ENCODE measurements at regions not wholly inside any gene's neighbourhood (a gene's known extent, or its start where the extent isn't known, plus 50 kb on each side); places are given as distances from the start of the nearest gene placed in this dataset.
A peak's percentile ranks its signal among the peaks of the same experiment; 100 is the strongest.

DNA sequence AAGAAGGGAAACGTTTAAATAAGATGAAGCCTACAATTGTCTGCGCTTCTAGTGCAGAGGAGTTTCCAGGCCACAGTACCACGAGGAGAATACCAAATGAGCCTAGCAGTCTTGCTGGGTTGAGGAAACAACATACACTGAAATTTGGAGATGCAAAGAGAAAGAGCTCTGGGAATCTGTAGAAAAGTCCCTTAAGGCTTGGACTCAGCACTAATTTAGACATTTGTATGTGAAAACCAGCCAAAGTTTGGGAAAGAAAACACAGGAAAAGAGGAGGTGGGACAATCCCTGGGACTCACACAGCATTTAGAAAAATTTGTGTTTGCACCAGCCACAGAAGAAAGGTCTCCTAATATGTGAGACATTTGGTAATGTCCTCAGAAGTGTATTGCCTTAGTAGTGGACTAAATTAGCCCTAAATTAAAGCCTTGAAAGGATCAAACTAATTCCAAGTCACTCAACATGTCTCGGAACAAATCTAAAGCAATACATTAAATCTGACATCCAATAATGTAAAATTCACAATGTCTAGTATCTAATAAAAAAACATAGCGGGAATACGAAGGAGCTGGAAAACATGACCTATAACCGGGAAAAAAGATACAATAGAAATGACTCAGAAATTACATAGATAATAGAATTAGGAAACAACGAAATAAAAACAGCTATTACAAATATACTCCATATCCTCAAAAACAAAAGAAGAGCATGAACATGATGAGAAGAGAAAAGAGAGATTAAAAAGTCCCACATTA, 187.1 kb upstream of the NAMPT start:
- Mint-ChIP-seq H3K4me1 (ENCODE audit: low read depth) (peaks cover 13% of the 10 kb centered on the region), H3K27ac (no peak overlapping the region), H3K36me3 (ENCODE audit: low read depth) (no peaks in the 10 kb centered on the region), H3K27me3 (ENCODE audit: low read depth) (peaks cover 5% of the 10 kb centered on the region), H3K9me3 (peaks cover 4% of the 10 kb centered on the region), H3K4me3 (ENCODE audit: low read depth) (no peak overlapping the region)
- DNase-seq (ENCODE audit: low spot score), result no peak
- intact Hi-C loops (cut with micrococcal nuclease), result no loop called here

DNA sequence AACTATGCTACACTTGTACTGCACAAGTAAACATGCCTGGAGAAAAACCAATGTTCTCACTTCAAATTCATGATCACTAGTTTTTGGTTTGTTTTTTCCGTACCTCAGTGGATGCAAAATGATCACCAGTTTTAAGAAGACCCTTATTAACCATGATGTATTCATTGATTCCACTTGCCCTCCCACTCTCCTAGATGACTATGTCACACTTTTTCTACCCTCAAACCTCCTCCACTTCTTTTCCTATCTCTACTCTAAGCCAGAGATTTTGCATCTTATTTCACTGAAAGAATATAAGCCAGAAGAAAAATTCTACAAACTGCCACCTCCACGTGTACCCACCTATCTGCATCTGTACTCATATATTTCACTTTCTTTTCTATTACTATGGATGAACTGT, 186.2 kb upstream of the NAMPT start:
- peaks cover 13% of the 10 kb centered on the region for H3K4me1 Mint-ChIP-seq (ENCODE audit: low read depth)
- peaks cover 5% of the 10 kb centered on the region for H3K27me3 Mint-ChIP-seq (ENCODE audit: low read depth)
- H3K27ac Mint-ChIP-seq, result peak overlapping the region; percentile 29
- H3K9me3 Mint-ChIP-seq, result peaks cover 4% of the 10 kb centered on the region
- no peaks in the 10 kb centered on the region for H3K36me3 Mint-ChIP-seq (ENCODE audit: low read depth)
- DNase-seq (ENCODE audit: low spot score), result no peak
- intact Hi-C loops (cut with micrococcal nuclease), result no loop called here
- H3K4me3 Mint-ChIP-seq (ENCODE audit: low read depth), result no peak overlapping the region

DNA sequence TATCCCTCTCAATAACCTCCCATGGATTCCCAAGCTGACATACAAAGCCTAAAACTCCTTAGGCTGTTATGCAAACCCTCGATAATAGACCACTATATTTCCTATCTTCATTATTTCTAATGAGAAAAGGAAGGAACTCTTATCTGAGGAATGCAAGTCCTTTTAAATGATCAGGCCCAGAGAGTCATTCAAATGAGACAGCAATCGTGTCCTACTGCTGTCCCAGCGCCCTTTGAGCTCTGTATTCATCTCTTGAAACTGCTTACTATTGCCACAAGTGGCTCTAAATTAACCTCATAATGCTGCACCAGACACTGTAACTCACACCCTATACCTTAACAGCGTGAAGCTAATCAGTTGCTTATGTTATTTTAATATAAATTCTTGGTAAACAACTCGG, 182.1 kb upstream of the NAMPT start:
- Mint-ChIP-seq H3K4me1 (ENCODE audit: low read depth) (peaks cover 24% of the 10 kb centered on the region), H3K4me3 (ENCODE audit: low read depth) (no peak overlapping the region), H3K27ac (no peak overlapping the region), H3K27me3 (ENCODE audit: low read depth) (no peaks in the 10 kb centered on the region), H3K36me3 (ENCODE audit: low read depth) (no peaks in the 10 kb centered on the region), H3K9me3 (no peaks in the 10 kb centered on the region)
- no peak for DNase-seq (ENCODE audit: low spot score)
- intact Hi-C loops (cut with micrococcal nuclease), result no loop called here

DNA sequence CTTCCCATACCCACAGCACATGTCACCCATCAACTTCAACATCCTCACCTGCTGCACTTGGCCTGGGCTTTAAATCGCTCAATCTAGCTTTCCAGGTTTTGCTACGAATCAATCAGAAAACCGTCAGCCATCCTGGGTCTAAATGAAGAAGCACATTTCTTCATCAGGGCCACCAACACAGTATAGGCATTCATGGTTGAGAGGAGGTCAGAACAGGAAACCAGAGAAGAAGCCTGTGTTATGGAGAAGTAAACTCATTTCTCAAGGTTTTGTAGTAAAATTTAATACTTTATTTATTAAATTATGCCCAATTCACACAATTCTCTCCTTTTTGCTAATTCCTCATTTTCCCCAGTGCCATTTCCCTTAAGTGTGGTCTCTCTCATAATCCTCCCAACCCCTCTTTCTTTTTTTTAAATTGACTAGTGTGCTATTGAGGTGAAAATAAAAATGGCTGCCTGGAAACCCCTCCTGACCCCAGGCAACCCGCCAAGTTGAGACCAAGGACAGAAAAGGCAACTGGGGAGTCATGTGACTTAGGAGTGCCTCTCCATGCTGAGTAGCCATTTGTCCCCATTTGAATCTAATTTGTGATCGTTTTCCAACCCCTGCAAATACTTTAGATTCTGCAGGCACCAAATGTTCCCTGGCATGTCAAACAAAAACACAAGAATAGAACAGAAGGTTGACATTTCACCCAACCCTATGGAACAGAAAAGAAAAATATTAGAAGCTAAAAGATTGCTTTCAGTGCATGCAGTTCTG, 181.1 kb upstream of the NAMPT start:
- intact Hi-C loops (cut with micrococcal nuclease), result no loop called here
- Mint-ChIP-seq H3K27ac (no peak overlapping the region), H3K4me1 (ENCODE audit: low read depth) (peaks cover 20% of the 10 kb centered on the region), H3K9me3 (no peaks in the 10 kb centered on the region), H3K27me3 (ENCODE audit: low read depth) (no peaks in the 10 kb centered on the region), H3K4me3 (ENCODE audit: low read depth) (no peak overlapping the region), H3K36me3 (ENCODE audit: low read depth) (no peaks in the 10 kb centered on the region)
- no peak for DNase-seq (ENCODE audit: low spot score)

DNA sequence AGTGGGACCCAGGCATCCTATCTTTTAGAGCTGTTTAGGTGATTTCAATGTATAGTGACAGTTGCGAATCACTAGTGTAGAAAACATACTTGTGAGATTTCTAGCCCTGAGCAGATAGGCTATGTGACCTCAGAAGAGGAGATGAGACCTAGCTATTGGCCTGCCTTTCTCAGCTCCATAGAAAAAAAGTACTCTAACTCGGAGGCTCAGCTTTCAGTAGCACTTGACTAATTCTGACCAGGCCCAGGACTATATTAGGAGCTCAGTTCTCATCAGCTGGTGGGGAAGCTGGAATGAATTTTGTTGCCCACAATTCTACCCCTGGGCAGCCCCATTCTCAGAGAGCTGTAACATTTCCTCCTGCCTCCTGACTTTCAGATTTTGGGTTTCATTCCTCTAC, 179.9 kb upstream of the NAMPT start:
- intact Hi-C loops (cut with micrococcal nuclease), result loop anchor here (5.0 kb wide), 1 partner anchor 207 kb away; no protein-coding TSS in a partner anchor
- peaks cover 20% of the 10 kb centered on the region for H3K4me1 Mint-ChIP-seq (ENCODE audit: low read depth)
- no peak overlapping the region for H3K4me3 Mint-ChIP-seq (ENCODE audit: low read depth)
- no peaks in the 10 kb centered on the region for H3K27me3 Mint-ChIP-seq (ENCODE audit: low read depth)
- H3K27ac Mint-ChIP-seq, result no peak overlapping the region
- DNase-seq (ENCODE audit: low spot score), result no peak
- no peaks in the 10 kb centered on the region for H3K36me3 Mint-ChIP-seq (ENCODE audit: low read depth)
- peaks cover 3% of the 10 kb centered on the region for H3K9me3 Mint-ChIP-seq

DNA sequence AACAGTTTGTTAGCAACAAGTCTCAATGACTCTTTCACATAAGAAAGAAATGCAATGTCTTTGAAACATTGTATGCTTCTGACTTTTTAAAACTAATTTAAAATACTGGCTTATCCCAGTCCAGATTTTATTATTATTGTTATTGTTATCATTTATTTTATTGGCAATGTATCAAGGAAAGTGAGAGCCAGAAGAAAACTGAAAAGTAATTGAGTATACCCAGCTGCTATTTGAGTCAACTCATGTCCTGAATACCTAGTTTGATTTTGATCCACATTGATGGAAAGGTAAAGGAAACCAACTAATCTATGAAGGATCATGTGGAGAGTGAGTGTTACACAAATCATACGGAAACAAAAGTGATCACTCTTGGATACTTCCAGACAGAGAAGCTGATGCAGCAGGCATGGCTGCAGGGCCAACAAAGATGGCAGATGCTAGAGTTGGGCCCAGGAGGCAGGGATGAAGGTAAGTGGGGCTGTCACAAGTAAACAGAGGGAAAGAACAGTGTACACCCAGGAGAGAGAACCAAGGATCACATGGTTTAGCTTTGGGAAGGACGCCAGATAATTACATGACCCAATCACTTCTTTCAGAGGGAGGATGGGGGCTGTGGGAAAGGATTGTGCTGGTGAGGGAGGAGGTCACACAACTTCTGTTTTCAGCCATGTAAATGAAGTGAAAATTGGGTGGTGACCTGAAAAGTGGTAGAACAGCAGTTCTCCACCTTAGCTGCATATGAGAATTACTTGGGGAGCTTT, 179.2 kb upstream of the NAMPT start:
- DNase-seq (ENCODE audit: low spot score), result no peak
- intact Hi-C loops (cut with micrococcal nuclease), result loop anchor here (2.0 to 5.0 kb wide), 2 partner anchors 39 to 207 kb away; no protein-coding TSS in a partner anchor
- no peaks in the 10 kb centered on the region for H3K27me3 Mint-ChIP-seq (ENCODE audit: low read depth)
- peaks cover 17% of the 10 kb centered on the region for H3K4me1 Mint-ChIP-seq (ENCODE audit: low read depth)
- no peak overlapping the region for H3K27ac Mint-ChIP-seq
- H3K4me3 Mint-ChIP-seq (ENCODE audit: low read depth), result no peak overlapping the region
- peaks cover 5% of the 10 kb centered on the region for H3K9me3 Mint-ChIP-seq
- no peaks in the 10 kb centered on the region for H3K36me3 Mint-ChIP-seq (ENCODE audit: low read depth)

DNA sequence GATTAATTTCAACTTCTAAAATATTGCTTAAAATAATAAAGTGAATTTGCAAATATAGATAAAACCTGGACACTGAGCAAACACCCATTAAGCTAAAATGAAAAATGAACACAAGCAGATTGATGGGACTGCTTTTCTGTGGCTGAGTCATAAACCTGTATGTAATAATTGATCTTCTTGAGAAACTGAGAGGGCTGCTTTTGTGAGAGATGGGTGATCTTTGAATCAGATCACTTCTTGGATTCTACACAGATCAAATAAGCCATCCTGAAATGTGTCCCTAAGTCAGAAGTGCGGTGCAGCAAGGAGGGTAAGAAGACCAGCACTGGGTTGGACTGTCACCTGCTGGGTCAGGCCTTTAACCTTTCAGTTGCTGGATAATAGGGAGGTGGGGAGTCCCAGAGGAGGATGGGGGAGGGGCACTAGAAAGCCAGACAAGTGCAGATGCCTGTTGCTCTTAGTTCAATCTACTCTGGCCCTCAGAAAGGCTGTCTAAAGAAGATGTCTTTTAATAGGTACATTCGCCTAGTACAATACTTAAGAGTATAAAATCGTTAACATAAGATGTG, 178.2 kb upstream of the NAMPT start:
- peaks cover 15% of the 10 kb centered on the region for H3K9me3 Mint-ChIP-seq
- H3K36me3 Mint-ChIP-seq (ENCODE audit: low read depth), result no peaks in the 10 kb centered on the region
- H3K27ac Mint-ChIP-seq, result no peak overlapping the region
- intact Hi-C loops (cut with micrococcal nuclease), result loop anchor here (1.0 to 5.0 kb wide), 6 partner anchors 38 to 287 kb away; no protein-coding TSS in a partner anchor
- no peak overlapping the region for H3K4me3 Mint-ChIP-seq (ENCODE audit: low read depth)
- no peaks in the 10 kb centered on the region for H3K27me3 Mint-ChIP-seq (ENCODE audit: low read depth)
- DNase-seq (ENCODE audit: low spot score), result no peak
- peaks cover 16% of the 10 kb centered on the region for H3K4me1 Mint-ChIP-seq (ENCODE audit: low read depth)

DNA sequence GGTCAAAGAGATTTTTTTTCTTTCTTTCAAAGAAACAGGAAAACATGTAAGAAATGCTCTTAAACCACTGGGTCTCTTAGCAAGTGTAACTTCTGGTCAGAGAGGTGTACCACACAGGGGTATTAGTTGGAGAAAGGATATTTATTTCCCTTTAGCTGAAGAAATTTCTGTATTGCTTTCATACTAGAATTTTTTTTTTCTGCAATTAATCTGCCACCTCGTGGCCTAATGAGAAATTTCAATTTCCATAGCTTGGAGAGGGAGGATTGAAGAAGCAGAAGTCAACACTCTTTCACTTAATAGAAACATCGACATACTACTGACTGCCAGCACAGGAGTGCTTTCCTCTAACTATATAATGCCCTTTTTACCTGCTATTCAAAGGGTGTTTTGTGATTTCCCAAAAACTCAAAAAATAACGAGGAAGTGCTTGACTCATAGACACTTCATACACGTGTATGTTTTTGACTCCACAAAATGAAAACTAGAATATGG, 177.6 kb upstream of the NAMPT start:
- no peak overlapping the region for H3K4me3 Mint-ChIP-seq (ENCODE audit: low read depth)
- no peaks in the 10 kb centered on the region for H3K27me3 Mint-ChIP-seq (ENCODE audit: low read depth)
- DNase-seq (ENCODE audit: low spot score), result no peak
- no peaks in the 10 kb centered on the region for H3K36me3 Mint-ChIP-seq (ENCODE audit: low read depth)
- peaks cover 17% of the 10 kb centered on the region for H3K9me3 Mint-ChIP-seq
- intact Hi-C loops (cut with micrococcal nuclease), result loop anchor here (1.0 to 5.0 kb wide), 6 partner anchors 38 to 286 kb away; no protein-coding TSS in a partner anchor
- H3K27ac Mint-ChIP-seq, result no peak overlapping the region
- peaks cover 16% of the 10 kb centered on the region for H3K4me1 Mint-ChIP-seq (ENCODE audit: low read depth)

DNA sequence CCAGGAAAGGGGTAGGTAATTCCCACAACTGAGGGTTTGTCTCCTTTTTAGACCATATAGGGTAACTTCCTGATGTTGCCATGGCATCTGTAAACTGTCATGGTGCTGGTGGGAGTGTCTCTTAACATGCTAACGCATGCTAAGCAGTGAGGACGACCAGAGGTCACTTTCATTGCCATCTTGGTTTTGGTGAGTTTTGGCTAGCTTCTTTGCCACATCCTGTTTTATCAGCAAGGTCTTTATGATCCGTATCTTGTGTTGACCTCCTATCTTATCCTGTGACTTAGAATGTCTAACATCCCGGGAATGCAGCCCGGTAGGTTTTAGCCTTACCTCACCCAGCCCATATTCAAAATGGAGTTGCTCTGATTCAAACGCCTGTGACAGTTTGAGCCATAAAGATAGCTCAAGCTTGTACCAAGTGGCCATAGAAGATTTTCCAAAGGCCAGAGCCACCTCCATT, 176.0 kb upstream of the NAMPT start:
- peaks cover 24% of the 10 kb centered on the region for H3K9me3 Mint-ChIP-seq
- intact Hi-C loops (cut with micrococcal nuclease), result loop anchor here (5.0 kb wide), 1 partner anchor 204 kb away; no protein-coding TSS in a partner anchor
- H3K4me3 Mint-ChIP-seq (ENCODE audit: low read depth), result no peak overlapping the region
- DNase-seq (ENCODE audit: low spot score), result no peak
- no peaks in the 10 kb centered on the region for H3K36me3 Mint-ChIP-seq (ENCODE audit: low read depth)
- peaks cover 16% of the 10 kb centered on the region for H3K4me1 Mint-ChIP-seq (ENCODE audit: low read depth)
- H3K27ac Mint-ChIP-seq, result no peak overlapping the region
- no peaks in the 10 kb centered on the region for H3K27me3 Mint-ChIP-seq (ENCODE audit: low read depth)

DNA sequence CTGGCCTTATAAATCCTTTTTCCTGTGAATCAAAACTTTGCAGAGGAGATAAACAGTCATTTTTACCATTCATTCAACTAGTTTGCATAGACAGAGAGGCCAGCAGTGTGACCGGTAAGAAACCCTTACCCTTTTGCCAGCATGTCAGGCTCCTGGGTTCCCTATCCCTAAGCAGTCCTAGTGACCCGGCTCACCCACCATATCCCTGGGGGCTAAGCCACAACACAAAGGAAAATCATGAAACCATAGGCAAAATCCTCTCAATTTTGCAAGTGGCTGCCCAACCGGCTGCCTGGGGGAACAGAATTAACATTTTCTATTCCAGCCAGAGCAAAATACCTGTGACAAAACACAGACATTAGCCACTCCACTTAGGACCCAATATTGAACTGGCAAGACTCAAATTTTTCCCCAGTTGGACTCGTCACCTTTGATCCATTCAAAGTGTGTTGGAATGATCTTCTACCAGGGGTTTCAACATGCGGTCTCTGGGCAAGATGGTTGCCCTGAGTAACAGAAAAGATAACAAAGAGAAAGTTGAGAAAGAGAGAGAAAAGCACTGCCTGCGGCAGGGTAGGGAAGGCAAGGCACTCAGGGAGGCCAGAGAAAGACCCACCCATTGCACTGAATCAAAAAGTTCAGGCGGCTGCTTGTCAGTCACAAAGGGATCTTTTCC, 174.8 kb upstream of the NAMPT start:
- DNase-seq (ENCODE audit: low spot score), result no peak
- Mint-ChIP-seq H3K4me3 (ENCODE audit: low read depth) (no peak overlapping the region), H3K27me3 (ENCODE audit: low read depth) (no peaks in the 10 kb centered on the region), H3K36me3 (ENCODE audit: low read depth) (no peaks in the 10 kb centered on the region), H3K4me1 (ENCODE audit: low read depth) (peaks cover 16% of the 10 kb centered on the region), H3K27ac (no peak overlapping the region), H3K9me3 (peaks cover 25% of the 10 kb centered on the region)
- intact Hi-C loops (cut with micrococcal nuclease), result loop anchor here (5.0 kb wide), 1 partner anchor 202 kb away; no protein-coding TSS in a partner anchor

DNA sequence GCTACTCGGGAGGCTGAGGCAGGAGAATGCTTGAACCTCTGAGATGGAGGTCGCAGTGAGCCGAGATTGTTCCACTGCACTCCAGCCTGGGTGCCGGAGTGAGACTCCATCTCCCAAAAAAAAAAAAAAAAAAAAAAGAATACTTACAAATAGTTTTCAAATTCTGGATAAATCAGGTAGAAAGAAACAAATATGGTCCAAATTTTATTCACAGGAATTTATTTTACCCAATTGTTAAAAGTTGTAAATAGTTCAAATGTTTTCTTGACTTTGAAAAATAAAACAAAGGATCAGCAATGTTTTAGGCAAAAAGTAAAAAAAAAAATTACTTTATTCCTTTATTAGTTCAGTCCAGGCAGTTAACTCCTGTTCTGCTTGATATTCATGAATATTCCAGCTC, 172.9 kb upstream of the NAMPT start:
- peaks cover 12% of the 10 kb centered on the region for H3K4me1 Mint-ChIP-seq (ENCODE audit: low read depth)
- H3K27me3 Mint-ChIP-seq (ENCODE audit: low read depth), result no peaks in the 10 kb centered on the region
- H3K9me3 Mint-ChIP-seq, result peaks cover 35% of the 10 kb centered on the region
- no peak overlapping the region for H3K27ac Mint-ChIP-seq
- H3K36me3 Mint-ChIP-seq (ENCODE audit: low read depth), result no peaks in the 10 kb centered on the region
- intact Hi-C loops (cut with micrococcal nuclease), result no loop called here
- no peak overlapping the region for H3K4me3 Mint-ChIP-seq (ENCODE audit: low read depth)
- DNase-seq (ENCODE audit: low spot score), result no peak

DNA sequence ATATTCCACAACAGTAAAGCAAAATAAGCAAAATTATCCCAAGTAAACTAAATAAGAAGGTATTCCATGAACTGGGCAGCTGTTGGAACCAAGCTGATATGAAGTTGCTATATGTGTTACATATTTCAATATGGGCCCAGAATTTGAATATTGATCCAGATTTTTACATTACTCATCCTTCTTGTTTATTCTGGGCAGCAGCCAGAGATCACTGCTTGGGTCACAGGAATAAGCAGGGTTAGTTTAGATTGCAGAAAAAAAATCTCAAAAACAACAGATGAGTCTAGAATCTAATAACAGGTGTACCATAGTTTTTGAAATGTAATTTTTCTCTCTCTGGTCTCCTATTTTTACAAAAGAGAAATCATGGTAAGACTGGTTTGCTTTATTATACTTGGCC, 171.5 kb upstream of the NAMPT start:
- Mint-ChIP-seq H3K27me3 (ENCODE audit: low read depth) (no peaks in the 10 kb centered on the region), H3K27ac (no peak overlapping the region), H3K4me1 (ENCODE audit: low read depth) (no peaks in the 10 kb centered on the region), H3K4me3 (ENCODE audit: low read depth) (no peak overlapping the region), H3K36me3 (ENCODE audit: low read depth) (peaks cover 2% of the 10 kb centered on the region), H3K9me3 (peaks cover 49% of the 10 kb centered on the region)
- DNase-seq (ENCODE audit: low spot score), result no peak
- intact Hi-C loops (cut with micrococcal nuclease), result no loop called here
